Nephron (organoid): ENCODE measurements at regions not wholly inside any gene's neighbourhood (a gene's known extent, or its start where the extent isn't known, plus 50 kb on each side); places are given as distances from the start of the nearest gene placed in this dataset.
"Not testable (repeated sequence)": the region's sequence is repeated elsewhere in the genome, so short reads cannot be mapped to it uniquely, and the experiment has no call there.

Experiments
- H3K27ac Mint-ChIP-seq, 3 experiments: 2 replicates each; pipeline ENCODE4 v1.8.0; 2020; ENCODE audit warnings: mixed read lengths in 3 of 3, mild to moderate bottlenecking in 2 of 3, moderate library complexity in 1 of 3
- H3K27me3 Mint-ChIP-seq: 2 replicates; pipeline ENCODE4 v1.8.0; 2021; ENCODE audit warnings: low read depth, mild to moderate bottlenecking, moderate library complexity, mixed read lengths
- H3K36me3 Mint-ChIP-seq: 2 replicates; pipeline ENCODE4 v1.8.0; 2020; ENCODE audit warnings: low read depth, mixed read lengths
- H3K4me1 Mint-ChIP-seq: 2 replicates; pipeline ENCODE4 v1.8.0; 2020; ENCODE audit warnings: mixed read lengths
- H3K4me3 Mint-ChIP-seq, 3 experiments: 2 replicates each; pipeline ENCODE4 v1.8.0; 2020; ENCODE audit warnings: mild to moderate bottlenecking in 3 of 3, mixed read lengths in 3 of 3, moderate library complexity in 2 of 3
- H3K9me3 Mint-ChIP-seq: 2 replicates; pipeline ENCODE4 v1.8.0; 2020; ENCODE audit warnings: mixed read lengths
- TF ChIP-seq, protein P1 (sequence below), 3 experiments: fragments of 200-600 bp; sonication (generic); IDR thresholded peaks; one replicate each; pipeline ENCODE4 v1.5.0; 2021; ENCODE audit warnings: antibody characterized with exemption in 3 of 3; ENCODE audit not compliant: unreplicated experiment in 3 of 3

DNA sequence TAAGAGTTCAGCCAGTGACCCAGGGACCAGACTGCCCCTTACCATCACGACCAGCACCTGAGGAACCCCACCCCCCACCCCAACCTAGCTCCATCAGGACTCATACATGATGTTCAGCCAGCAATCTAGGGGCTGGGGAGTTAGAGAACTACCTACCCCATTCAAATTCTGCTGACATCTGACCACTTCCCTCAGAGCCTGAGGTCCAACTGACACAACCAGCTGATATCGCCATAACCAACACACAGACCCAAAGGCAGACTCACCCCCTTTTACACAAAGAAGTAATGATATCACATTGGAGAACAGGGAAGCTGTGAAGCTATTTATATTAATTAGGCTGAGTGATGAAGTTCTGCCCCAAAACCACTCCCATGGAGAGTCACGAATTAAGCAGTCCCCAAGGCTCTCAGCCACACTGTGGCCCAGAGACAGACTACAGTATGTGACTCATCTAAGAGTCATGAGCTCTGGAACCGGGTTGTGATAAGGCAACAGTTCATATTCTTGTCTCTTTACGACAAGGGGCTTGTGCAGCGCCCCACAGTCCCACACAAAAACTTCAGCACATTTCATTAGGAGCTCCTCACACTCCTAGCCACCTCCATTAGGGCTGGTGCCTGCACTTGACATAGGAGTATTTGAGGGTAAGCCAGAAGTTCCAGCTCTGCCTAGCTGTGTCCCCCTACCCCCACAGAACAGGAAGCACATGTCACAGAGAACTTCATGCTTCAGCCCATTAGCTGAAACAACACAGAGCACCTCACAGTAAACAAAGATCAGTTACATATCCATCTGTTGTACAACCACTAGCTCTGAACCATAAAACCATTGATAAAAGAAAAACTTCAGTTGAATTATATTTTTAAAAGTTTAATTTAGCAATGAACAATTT, 184.7 kb upstream of the ZCCHC13 start:
- Mint-ChIP-seq H3K4me1 (no peaks in the 10 kb centered on the region), H3K4me3 (no peak overlapping the region), H3K36me3 (peaks cover 8% of the 10 kb centered on the region), H3K9me3 (peaks cover 4% of the 10 kb centered on the region), H3K27me3 (no peaks in the 10 kb centered on the region), H3K27ac (no peak overlapping the region)
- TF ChIP-seq, protein P1, sequence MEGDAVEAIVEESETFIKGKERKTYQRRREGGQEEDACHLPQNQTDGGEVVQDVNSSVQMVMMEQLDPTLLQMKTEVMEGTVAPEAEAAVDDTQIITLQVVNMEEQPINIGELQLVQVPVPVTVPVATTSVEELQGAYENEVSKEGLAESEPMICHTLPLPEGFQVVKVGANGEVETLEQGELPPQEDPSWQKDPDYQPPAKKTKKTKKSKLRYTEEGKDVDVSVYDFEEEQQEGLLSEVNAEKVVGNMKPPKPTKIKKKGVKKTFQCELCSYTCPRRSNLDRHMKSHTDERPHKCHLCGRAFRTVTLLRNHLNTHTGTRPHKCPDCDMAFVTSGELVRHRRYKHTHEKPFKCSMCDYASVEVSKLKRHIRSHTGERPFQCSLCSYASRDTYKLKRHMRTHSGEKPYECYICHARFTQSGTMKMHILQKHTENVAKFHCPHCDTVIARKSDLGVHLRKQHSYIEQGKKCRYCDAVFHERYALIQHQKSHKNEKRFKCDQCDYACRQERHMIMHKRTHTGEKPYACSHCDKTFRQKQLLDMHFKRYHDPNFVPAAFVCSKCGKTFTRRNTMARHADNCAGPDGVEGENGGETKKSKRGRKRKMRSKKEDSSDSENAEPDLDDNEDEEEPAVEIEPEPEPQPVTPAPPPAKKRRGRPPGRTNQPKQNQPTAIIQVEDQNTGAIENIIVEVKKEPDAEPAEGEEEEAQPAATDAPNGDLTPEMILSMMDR (IDR thresholded peaks at IDR 0.05; ENCODE audit: unreplicated experiment in 3 of 3): no peak

DNA sequence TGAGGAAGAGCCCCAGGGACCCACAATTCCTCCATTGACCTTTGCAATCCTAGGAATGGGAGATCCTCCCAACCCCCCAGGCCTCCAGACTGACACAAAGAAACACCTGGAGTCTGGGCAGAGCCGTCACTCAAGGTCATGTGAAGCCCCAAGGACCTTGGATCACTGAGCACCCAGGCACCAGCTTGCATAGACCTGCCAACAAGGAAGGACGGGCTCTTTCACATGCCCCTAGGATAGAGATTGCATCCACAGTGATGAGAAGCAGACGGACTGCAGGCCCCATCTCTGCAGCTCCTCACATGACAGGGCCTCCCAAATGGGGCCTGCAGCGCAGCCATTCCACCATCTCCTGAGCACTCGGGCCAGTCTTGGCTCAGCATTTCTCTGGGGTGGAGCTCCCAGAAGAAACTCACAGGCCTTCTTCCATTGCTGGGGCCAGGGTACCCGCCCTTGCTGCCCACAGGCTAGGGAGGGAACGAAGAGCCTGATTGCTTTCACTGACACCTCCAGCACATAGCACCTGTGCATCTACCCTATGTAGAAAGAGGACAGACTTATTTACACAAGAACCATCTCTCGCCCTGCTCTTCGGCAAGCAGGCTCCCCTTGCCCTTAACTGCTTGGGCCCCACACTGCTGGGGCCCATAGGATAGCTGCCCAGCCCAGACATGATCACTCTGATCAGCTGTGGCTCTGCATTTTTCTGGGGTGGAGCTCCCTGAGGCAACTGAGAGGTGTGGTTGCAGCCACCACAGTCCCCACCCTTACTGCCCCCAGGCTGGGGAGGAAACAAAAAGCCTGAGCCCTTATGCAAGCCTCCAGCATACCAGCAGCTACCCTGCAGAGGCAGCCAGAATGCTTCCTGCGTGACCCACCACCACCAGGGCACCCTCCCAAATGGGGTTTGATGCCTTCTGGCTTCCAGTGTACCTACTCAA, 185.7 kb upstream of the ZCCHC13 start:
- TF ChIP-seq, protein P1 (IDR thresholded peaks at IDR 0.05; ENCODE audit: unreplicated experiment in 3 of 3): no peak
- Mint-ChIP-seq H3K27me3 (no peaks in the 10 kb centered on the region), H3K36me3 (peaks cover 8% of the 10 kb centered on the region), H3K4me3 (no peak overlapping the region), H3K9me3 (peaks cover 4% of the 10 kb centered on the region), H3K27ac (no peak overlapping the region), H3K4me1 (no peaks in the 10 kb centered on the region)

GRCh38 chrX:74111245-74111644, 192.7 kb upstream of the ZCCHC13 start:
- H3K27ac Mint-ChIP-seq: no peak overlapping the region
- peaks cover 39% of the 10 kb centered on the region for H3K9me3 Mint-ChIP-seq
- peaks cover 62% of the 10 kb centered on the region for H3K36me3 Mint-ChIP-seq
- TF ChIP-seq, protein P1 (IDR thresholded peaks at IDR 0.05; ENCODE audit: unreplicated experiment in 3 of 3): no peak
- no peaks in the 10 kb centered on the region for H3K27me3 Mint-ChIP-seq
- no peaks in the 10 kb centered on the region for H3K4me1 Mint-ChIP-seq
- no peak overlapping the region for H3K4me3 Mint-ChIP-seq

- Mint-ChIP-seq H3K4me3 (no peak overlapping the region), H3K27ac (no peak overlapping the region), H3K27me3 (no peaks in the 10 kb centered on the region), H3K4me1 (no peaks in the 10 kb centered on the region), H3K9me3 (peaks cover 52% of the 10 kb centered on the region), H3K36me3 (peaks cover 81% of the 10 kb centered on the region)
- TF ChIP-seq, protein P1 (IDR thresholded peaks at IDR 0.05; ENCODE audit: unreplicated experiment in 3 of 3): no peak
These were observed 196.3 kb upstream of the ZCCHC13 start for GRCh38 chrX:74107666-74108065.

GRCh38 chrX:74104356-74105015, 199.5 kb upstream of the ZCCHC13 start:
- TF ChIP-seq, protein P1 (IDR thresholded peaks at IDR 0.05; ENCODE audit: unreplicated experiment in 3 of 3): no peak
- Mint-ChIP-seq H3K4me3 (no peak overlapping the region), H3K36me3 (peaks cover 83% of the 10 kb centered on the region)

DNA sequence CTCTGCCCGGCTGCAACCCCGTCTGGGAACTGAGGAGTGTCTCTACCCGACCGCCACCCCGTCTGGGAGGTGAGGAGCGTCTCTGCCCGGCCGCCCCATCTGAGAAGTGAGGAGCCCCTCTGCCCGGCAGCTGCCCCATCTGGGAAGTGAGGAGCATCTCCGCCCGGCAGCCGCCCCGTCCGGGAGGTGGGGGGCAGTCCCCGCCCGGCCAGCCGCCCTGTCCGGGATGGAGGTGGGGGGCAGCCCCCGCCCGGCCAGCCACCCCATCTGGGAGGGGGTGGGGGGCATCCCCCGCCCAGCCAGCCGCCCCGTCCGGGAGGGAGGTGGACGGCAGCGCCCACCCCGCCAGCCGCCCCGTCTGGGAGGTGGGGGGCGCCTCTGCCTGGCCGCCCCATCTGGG, 205.6 kb upstream of the ZCCHC13 start:
- not testable (repeated sequence) for H3K27me3 Mint-ChIP-seq, H3K4me1 Mint-ChIP-seq, H3K4me3 Mint-ChIP-seq, H3K27ac Mint-ChIP-seq
- Mint-ChIP-seq H3K36me3 (peaks cover 39% of the 10 kb centered on the region), H3K9me3 (peaks cover 48% of the 10 kb centered on the region)

More at GRCh38 chrX:74104356-74105015, 199.5 kb upstream of the ZCCHC13 start:
- peaks cover 53% of the 10 kb centered on the region for H3K9me3 Mint-ChIP-seq
- H3K27me3 Mint-ChIP-seq: no peaks in the 10 kb centered on the region
- no peaks in the 10 kb centered on the region for H3K4me1 Mint-ChIP-seq
- no peak overlapping the region for H3K27ac Mint-ChIP-seq
